ENCODE measurements at regions not wholly inside any gene's neighbourhood (a gene's known extent, or its start where the extent isn't known, plus 50 kb on each side); places are given as distances from the start of the nearest gene placed in this dataset.

DNA sequence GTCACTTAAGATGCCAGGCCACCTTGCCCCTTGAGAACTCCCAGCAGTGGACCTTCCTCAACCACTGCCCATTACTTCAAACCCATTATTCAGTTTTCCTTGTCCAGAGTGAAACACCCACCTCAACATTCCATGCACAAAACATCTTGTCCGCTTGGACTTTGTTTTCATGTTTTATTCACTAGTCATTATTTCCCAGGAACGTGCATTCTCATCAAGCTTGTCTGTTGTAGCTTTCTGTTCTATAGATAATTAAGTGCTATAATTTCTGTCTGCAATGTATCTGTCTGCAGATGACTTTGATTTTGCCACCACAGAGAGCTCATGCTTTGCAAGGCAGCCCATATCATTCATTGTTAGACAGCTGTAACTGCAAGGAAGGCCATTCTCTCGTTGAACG is 117.4 kb downstream of the RAB18 start:
- no peaks in the 10 kb centered on the region for H3K79me2 ChIP-seq (ENCODE audit: control insufficient read depth, insufficient read depth, low read length)
- CTCF ChIA-PET, result no interaction called here
- H3K4me2 ChIP-seq (ENCODE audit: insufficient read depth, low read length), result no peak overlapping the region
- peaks cover 0 to 3% of the 10 kb centered on the region in 2 experiments for H3K27me3 ChIP-seq (ENCODE audit: control insufficient read depth in 2 of 2, insufficient read depth in 2 of 2, low read length in 2 of 2)
- no peaks in the 10 kb centered on the region for H3K4me1 ChIP-seq (ENCODE audit: control insufficient read depth, extremely low read depth, insufficient read depth, low read length)
- FAIRE-seq (no peak), DNase-seq (ENCODE audit: low read depth, low spot score) (no peak)
- H3K9me1 ChIP-seq (replicated peaks; ENCODE audit: control insufficient read depth, extremely low read depth, insufficient read depth, low read length), result no peaks in the 10 kb centered on the region
- no TSS peak for BruUV-seq (replicated peaks)
- dilution Hi-C loops (cut with MboI; ENCODE audit: extremely low pct_ligation_motif_present, low sequenced_read_pairs) (no loop called here), intact Hi-C loops (cut with micrococcal nuclease) (no loop called here)
- H3K27ac ChIP-seq (ENCODE audit: insufficient read depth, low read depth, low read length), result no peak overlapping the region
- H3K9me3 ChIP-seq (replicated peaks; ENCODE audit: control insufficient read depth, insufficient read depth, low read length), result no peaks in the 10 kb centered on the region
- POLR2A ChIA-PET, result no interaction called here
- TF ChIP-seq, protein P1, sequence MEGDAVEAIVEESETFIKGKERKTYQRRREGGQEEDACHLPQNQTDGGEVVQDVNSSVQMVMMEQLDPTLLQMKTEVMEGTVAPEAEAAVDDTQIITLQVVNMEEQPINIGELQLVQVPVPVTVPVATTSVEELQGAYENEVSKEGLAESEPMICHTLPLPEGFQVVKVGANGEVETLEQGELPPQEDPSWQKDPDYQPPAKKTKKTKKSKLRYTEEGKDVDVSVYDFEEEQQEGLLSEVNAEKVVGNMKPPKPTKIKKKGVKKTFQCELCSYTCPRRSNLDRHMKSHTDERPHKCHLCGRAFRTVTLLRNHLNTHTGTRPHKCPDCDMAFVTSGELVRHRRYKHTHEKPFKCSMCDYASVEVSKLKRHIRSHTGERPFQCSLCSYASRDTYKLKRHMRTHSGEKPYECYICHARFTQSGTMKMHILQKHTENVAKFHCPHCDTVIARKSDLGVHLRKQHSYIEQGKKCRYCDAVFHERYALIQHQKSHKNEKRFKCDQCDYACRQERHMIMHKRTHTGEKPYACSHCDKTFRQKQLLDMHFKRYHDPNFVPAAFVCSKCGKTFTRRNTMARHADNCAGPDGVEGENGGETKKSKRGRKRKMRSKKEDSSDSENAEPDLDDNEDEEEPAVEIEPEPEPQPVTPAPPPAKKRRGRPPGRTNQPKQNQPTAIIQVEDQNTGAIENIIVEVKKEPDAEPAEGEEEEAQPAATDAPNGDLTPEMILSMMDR (IDR thresholded peaks at IDR 0.05; ENCODE audit: extremely low read depth in 1 of 2, insufficient read depth in 1 of 2, low read depth in 1 of 2, low read length in 2 of 2), result no peak
- H3K4me3 ChIP-seq (replicated peaks in 1 of 3; ENCODE audit: insufficient read depth in 1 of 3, low read depth in 1 of 3, low read length in 3 of 3), result no peak overlapping the region
- no peaks in the 10 kb centered on the region for H3K36me3 ChIP-seq (ENCODE audit: control insufficient read depth in 2 of 2, extremely low read depth in 1 of 2, insufficient read depth in 2 of 2, low read length in 2 of 2)
- no peak overlapping the region for H2AFZ ChIP-seq (ENCODE audit: low read depth, low read length)
- no peak overlapping the region for H3K9ac ChIP-seq (replicated peaks; ENCODE audit: extremely low read depth, insufficient read depth, low read length)
- H4K20me1 ChIP-seq (replicated peaks; ENCODE audit: control insufficient read depth, extremely low read depth, insufficient read depth, low read length), result no peaks in the 10 kb centered on the region

GRCh38 chr10:27622596-27622995 is 118.5 kb downstream of the RAB18 start:
- ChIA-PET POLR2A (no interaction called here), CTCF (interaction anchor here (1.0 kb wide), 1 partner anchor 10 kb away, joined by 3 read pairs; no protein-coding TSS in a partner anchor)
- Histone ChIP-seq H3K4me3 (replicated peaks in 1 of 3; ENCODE audit: insufficient read depth in 1 of 3, low read depth in 1 of 3, low read length in 3 of 3) (no peak overlapping the region), H3K4me2 (ENCODE audit: insufficient read depth, low read length) (no peak overlapping the region), H4K20me1 (replicated peaks; ENCODE audit: control insufficient read depth, extremely low read depth, insufficient read depth, low read length) (no peaks in the 10 kb centered on the region), H3K27ac (ENCODE audit: insufficient read depth, low read depth, low read length) (no peak overlapping the region), H3K79me2 (ENCODE audit: control insufficient read depth, insufficient read depth, low read length) (no peaks in the 10 kb centered on the region), H3K27me3 (ENCODE audit: control insufficient read depth in 2 of 2, insufficient read depth in 2 of 2, low read length in 2 of 2) (peaks cover 0 to 3% of the 10 kb centered on the region in 2 experiments), H3K36me3 (ENCODE audit: control insufficient read depth in 2 of 2, extremely low read depth in 1 of 2, insufficient read depth in 2 of 2, low read length in 2 of 2) (no peaks in the 10 kb centered on the region), H3K4me1 (ENCODE audit: control insufficient read depth, extremely low read depth, insufficient read depth, low read length) (no peaks in the 10 kb centered on the region), H2AFZ (ENCODE audit: low read depth, low read length) (no peak overlapping the region), H3K9me3 (replicated peaks; ENCODE audit: control insufficient read depth, insufficient read depth, low read length) (no peaks in the 10 kb centered on the region), H3K9ac (replicated peaks; ENCODE audit: extremely low read depth, insufficient read depth, low read length) (no peak overlapping the region), H3K9me1 (replicated peaks; ENCODE audit: control insufficient read depth, extremely low read depth, insufficient read depth, low read length) (no peaks in the 10 kb centered on the region)
- intact Hi-C loops (cut with micrococcal nuclease) (no loop called here), dilution Hi-C loops (cut with MboI; ENCODE audit: extremely low pct_ligation_motif_present, low sequenced_read_pairs) (no loop called here)
- no TSS peak for BruUV-seq (replicated peaks)
- DNase-seq (ENCODE audit: low read depth, low spot score) (no peak), FAIRE-seq (no peak)
- TF ChIP-seq, protein P1 (IDR thresholded peaks at IDR 0.05; ENCODE audit: extremely low read depth in 1 of 2, insufficient read depth in 1 of 2, low read depth in 1 of 2, low read length in 2 of 2), result no peak
- no peak for TF ChIP-seq JUN (IDR thresholded peaks at IDR 0.05; ENCODE audit: borderline replicate concordance, insufficient read depth, insufficient read length, low read depth)
- no peak for TF ChIP-seq EZH2 (IDR thresholded peaks at IDR 0.05; ENCODE audit: borderline replicate concordance, low read depth, low read length, severe bottlenecking)
- no peak for TF ChIP-seq GATA2 (IDR thresholded peaks at IDR 0.05; ENCODE audit: insufficient read depth, insufficient read length, low read depth, low read length)
- no peak for TF ChIP-seq MYC (IDR thresholded peaks at IDR 0.05; ENCODE audit: low read depth, low read length)
- TF ChIP-seq, protein P2, sequence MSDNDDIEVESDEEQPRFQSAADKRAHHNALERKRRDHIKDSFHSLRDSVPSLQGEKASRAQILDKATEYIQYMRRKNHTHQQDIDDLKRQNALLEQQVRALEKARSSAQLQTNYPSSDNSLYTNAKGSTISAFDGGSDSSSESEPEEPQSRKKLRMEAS (IDR thresholded peaks at IDR 0.05; ENCODE audit: insufficient read depth, insufficient read length), result no peak
- TF ChIP-seq POLR2AphosphoS5 (IDR thresholded peaks at IDR 0.05; ENCODE audit: insufficient read depth, low read depth, low read length), result no peak
- TF ChIP-seq FOS (IDR thresholded peaks at IDR 0.05; ENCODE audit: borderline replicate concordance, insufficient read depth, low read length), result no peak
- TF ChIP-seq POLR2A (IDR thresholded peaks at IDR 0.05; ENCODE audit: low read depth, low read length), result no peak
